ENCODE measurements at regions not wholly inside any gene's neighbourhood (a gene's known extent, or its start where the extent isn't known, plus 50 kb on each side); places are given as distances from the start of the nearest gene placed in this dataset.

DNA sequence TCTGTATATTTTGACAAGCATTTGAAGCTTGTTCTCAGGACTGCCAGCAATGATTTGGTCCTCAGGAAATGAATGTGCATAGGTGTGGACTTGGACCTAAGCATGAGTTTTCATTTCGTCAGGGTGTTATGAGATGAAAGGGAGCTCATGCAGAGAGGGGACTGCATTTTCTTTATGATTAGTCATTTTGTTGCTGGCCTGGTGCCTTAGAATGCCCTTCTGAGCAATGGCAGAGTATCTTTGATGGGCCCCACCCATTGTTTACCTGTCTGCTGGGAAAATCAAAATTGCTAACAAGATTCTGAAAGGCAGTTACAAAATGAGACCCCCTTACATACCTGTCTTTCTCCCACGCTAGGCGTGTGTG is 51.5 kb upstream of the MTHFD1L start:
- no peaks in the 10 kb centered on the region for H3K27me3 Mint-ChIP-seq
- no peaks in the 10 kb centered on the region for H3K9me3 Mint-ChIP-seq
- peak overlapping the region; percentile 81 to 97 (median 95) for H3K27ac Mint-ChIP-seq
- H3K4me1 Mint-ChIP-seq: peaks cover 21 to 34% (median 22%) of the 10 kb centered on the region in 3 donors
- H3K4me3 Mint-ChIP-seq: peak overlapping the region in 3 of 4 donors; percentile 20 to 55 (median 21)
- H3K36me3 Mint-ChIP-seq: no peaks in the 10 kb centered on the region
